ENCODE measurements at regions not wholly inside any gene's neighbourhood (a gene's known extent, or its start where the extent isn't known, plus 50 kb on each side); places are given as distances from the start of the nearest gene placed in this dataset.

DNA sequence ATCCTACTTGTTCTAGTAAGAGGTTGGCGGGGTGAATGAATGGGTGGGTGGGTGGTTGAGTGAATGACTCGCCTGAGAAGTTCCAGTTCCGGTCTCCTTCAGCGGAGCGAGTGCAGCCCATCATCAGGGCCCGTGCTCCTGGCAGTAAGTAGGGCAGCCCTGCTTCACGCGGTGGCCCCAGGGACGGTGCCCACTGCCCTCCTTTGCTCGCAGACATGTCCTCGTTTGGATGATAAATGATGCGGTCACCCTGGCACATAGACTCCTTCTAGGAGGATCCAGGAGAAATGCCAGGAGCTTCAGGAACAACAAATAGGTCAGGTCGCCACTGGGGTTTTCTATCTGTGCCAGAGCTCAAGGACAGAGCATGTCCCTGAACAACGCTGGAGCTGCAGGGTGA, 370.8 kb downstream of the CTTN start:
- in situ Hi-C loops (cut with HindIII; ENCODE audit: low pct_unique_long_range_greater_than_20kb, low sequenced_read_pairs) = no loop called here
- DNase-seq (ENCODE audit: low read depth, low spot score) = no peak

DNA sequence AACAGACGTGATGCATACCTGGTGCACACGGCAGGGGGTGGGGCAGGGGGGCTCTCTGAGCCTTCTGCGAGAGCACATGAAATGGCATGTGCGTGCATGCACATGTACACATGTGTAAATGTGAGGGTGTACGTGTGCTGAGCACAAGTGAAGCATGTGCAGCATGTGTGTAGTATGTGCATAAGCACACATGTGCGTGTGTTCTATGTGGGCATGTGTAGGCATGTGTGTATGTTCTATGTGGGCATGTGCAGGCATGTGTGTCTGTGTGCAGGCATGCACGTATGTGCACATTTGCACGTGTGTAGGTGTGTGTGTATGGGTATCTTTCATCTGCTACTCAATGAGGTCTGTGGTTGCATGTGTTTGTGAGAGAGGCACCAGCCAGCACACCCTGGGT, 371.2 kb downstream of the CTTN start:
- in situ Hi-C loops (cut with HindIII; ENCODE audit: low pct_unique_long_range_greater_than_20kb, low sequenced_read_pairs) = no loop called here
- DNase-seq (ENCODE audit: low read depth, low spot score) = no peak

- in situ Hi-C loops (cut with HindIII; ENCODE audit: low pct_unique_long_range_greater_than_20kb, low sequenced_read_pairs) = no loop called here
Observed at GRCh38 chr11:70771099-70771885, 373.0 kb downstream of the CTTN start.

DNA sequence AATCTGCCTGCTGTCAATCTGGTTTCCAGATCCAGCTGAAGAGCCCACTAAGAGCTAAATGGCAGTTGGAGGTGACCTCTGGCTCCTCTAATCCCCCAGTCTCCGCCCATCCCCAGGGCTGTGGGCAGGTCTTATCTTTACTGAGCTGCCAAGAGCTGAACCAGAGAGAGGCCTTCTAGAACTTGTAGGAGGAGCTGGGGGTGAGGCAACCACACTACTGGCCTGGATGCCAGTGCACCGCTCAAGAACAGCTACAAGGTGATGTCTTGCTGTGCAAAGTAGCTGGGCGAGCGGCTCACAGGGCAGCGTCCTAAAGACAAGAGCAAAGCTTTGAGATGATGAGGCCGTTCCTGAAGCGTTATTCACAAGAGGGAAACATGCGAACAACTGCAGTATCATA, 374.6 kb downstream of the CTTN start:
- DNase-seq (ENCODE audit: low read depth, low spot score) = no peak
- in situ Hi-C loops (cut with HindIII; ENCODE audit: low pct_unique_long_range_greater_than_20kb, low sequenced_read_pairs) = no loop called here

More at GRCh38 chr11:70771099-70771885, 373.0 kb downstream of the CTTN start:
- DNase-seq (ENCODE audit: low read depth, low spot score) = no peak

- in situ Hi-C loops (cut with HindIII; ENCODE audit: low pct_unique_long_range_greater_than_20kb, low sequenced_read_pairs) = no loop called here
- no peak for DNase-seq (ENCODE audit: low read depth, low spot score)
Observed at GRCh38 chr11:70775386-70776075, 377.2 kb downstream of the CTTN start.

DNA sequence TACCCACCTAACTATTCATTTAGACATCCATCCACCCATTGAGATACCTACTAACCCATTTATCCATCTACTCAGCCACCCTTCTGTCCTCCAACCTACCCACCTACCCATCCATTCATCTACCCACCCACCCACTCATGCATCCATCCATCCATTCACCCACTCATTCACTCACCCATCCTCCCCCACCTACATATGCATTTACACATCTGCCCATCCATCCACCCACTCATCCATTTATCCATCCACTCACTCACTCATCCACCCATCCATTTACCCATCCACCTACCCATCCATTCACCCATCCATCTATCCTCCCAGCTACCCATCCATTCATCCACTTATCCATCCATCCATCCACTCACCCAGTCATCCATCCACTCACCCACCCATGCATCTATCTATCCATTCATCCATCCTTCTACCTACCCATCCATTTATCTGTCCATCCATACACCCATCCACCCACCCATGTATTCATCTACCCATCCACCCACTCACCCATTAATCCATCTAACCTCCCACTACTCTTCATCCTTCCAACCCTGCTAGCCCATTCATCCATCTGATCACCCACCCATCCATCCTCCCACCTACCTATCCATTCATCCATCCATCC, 378.7 kb downstream of the CTTN start:
- in situ Hi-C loops (cut with HindIII; ENCODE audit: low pct_unique_long_range_greater_than_20kb, low sequenced_read_pairs) = no loop called here
- no peak for DNase-seq (ENCODE audit: low read depth, low spot score)

DNA sequence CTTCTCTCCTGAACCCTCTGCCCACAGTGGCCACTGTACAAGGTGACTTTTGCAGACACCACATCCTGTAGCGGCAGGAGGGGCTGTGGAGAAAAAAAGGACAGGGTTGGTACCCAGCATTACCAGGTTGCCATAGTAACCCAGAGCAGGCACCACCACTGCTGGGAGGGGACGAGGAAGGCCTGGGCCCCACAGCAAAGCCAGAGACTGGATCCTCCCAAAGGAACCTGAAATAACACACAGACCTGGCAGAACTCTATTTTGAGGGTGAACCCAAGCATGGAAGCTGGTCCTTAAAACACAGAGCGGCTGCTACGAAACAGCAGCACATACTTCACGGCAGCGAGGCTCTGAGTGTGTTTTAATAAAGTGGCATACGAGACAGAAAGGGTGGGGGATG, 380.6 kb downstream of the CTTN start:
- in situ Hi-C loops (cut with HindIII; ENCODE audit: low pct_unique_long_range_greater_than_20kb, low sequenced_read_pairs) = no loop called here
- DNase-seq (ENCODE audit: low read depth, low spot score) = no peak

DNA sequence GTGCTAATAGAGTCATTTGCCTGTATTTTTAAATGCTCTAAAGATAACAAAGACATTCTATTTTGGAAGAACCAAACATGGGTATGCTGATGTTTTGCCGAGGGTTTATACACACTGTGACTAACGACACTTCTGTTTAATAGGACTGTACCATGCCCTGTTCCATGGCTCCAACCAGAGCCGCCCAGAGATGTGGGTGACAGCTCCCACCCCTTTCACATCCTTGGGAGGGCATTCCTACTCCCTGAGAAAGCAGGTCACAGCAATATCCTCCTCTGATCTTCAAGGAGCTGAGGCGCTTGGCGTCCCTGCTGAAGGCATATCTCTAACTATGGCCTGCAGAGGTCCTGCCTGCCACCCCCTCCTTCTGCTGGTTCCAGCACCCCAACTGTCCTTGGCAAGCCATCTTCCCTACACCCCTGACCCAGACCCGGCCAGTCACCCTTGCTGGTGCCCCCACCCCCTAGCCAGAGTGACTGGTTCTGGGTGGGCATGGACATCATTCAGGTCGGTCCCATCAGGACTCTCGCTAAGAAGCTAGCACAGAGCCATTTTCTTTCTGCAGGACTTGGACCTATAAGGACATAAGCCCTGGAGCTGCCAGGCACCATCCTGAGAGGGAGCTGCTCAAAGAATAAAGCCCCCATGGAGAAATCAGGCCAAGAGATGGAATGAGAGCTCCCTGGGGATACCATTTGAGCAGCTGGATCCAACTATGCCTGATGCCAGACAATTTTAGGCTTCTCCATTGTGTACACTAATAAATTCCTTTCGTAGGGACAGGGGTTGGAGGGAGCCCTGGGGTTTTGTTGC, 381.3 kb downstream of the CTTN start:
- DNase-seq (ENCODE audit: low read depth, low spot score) = no peak
- in situ Hi-C loops (cut with HindIII; ENCODE audit: low pct_unique_long_range_greater_than_20kb, low sequenced_read_pairs) = no loop called here

GRCh38 chr11:70780246-70780535, 381.9 kb downstream of the CTTN start:
- no peak for DNase-seq (ENCODE audit: low read depth, low spot score)

GRCh38 chr11:70782401-70782913, 384.1 kb downstream of the CTTN start:
- in situ Hi-C loops (cut with HindIII; ENCODE audit: low pct_unique_long_range_greater_than_20kb, low sequenced_read_pairs) = no loop called here

More at GRCh38 chr11:70780246-70780535, 381.9 kb downstream of the CTTN start:
- in situ Hi-C loops (cut with HindIII; ENCODE audit: low pct_unique_long_range_greater_than_20kb, low sequenced_read_pairs) = no loop called here

GRCh38 chr11:70783356-70783755, 385.0 kb downstream of the CTTN start:
- in situ Hi-C loops (cut with HindIII; ENCODE audit: low pct_unique_long_range_greater_than_20kb, low sequenced_read_pairs) = no loop called here
- DNase-seq (ENCODE audit: low read depth, low spot score) = no peak

More at GRCh38 chr11:70782401-70782913, 384.1 kb downstream of the CTTN start:
- DNase-seq (ENCODE audit: low read depth, low spot score) = no peak

- no peak for DNase-seq (ENCODE audit: low read depth, low spot score)
- in situ Hi-C loops (cut with HindIII; ENCODE audit: low pct_unique_long_range_greater_than_20kb, low sequenced_read_pairs) = no loop called here
Observed at GRCh38 chr11:70783821-70784220, 385.5 kb downstream of the CTTN start.

- no peak for DNase-seq (ENCODE audit: low read depth, low spot score)
- in situ Hi-C loops (cut with HindIII; ENCODE audit: low pct_unique_long_range_greater_than_20kb, low sequenced_read_pairs) = no loop called here
Observed at GRCh38 chr11:70785372-70785771, 387.0 kb downstream of the CTTN start.

DNA sequence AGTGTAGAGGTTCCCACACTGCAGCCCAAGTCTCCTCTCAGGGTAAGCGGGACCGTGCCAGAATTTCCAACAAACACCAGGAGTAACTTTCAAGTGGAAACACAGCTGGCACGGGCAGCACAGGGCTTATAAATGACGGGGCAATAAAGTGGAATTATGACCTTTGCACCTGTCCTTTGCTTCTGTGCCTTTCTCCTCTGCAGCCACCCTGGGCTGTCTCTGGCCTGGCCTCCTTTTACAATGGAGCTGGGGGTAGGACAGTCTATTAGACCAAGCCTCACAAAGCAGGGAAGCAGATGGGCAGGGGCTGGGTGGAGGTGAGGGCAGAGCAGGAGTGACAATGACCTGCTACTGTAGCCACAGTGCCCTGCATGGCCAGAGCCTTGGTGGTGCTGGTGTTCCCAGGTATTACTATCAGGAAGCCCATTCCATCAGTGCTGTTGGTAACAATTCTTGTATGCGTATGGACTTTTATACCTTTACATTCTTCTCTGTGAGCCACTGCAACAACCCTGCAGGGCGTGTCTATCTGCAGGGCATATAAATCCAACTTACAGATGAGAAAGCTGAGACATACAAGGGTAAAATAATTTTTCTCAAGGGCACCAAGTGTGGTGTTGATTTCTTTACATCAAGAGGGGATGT, 387.8 kb downstream of the CTTN start:
- in situ Hi-C loops (cut with HindIII; ENCODE audit: low pct_unique_long_range_greater_than_20kb, low sequenced_read_pairs) = no loop called here

GRCh38 chr11:70788248-70789022, 390.1 kb downstream of the CTTN start:
- in situ Hi-C loops (cut with HindIII; ENCODE audit: low pct_unique_long_range_greater_than_20kb, low sequenced_read_pairs) = no loop called here
- peak; percentile 64 for DNase-seq (ENCODE audit: low read depth, low spot score)

More for the DNA sequence above, 387.8 kb downstream of the CTTN start:
- no peak for DNase-seq (ENCODE audit: low read depth, low spot score)

DNA sequence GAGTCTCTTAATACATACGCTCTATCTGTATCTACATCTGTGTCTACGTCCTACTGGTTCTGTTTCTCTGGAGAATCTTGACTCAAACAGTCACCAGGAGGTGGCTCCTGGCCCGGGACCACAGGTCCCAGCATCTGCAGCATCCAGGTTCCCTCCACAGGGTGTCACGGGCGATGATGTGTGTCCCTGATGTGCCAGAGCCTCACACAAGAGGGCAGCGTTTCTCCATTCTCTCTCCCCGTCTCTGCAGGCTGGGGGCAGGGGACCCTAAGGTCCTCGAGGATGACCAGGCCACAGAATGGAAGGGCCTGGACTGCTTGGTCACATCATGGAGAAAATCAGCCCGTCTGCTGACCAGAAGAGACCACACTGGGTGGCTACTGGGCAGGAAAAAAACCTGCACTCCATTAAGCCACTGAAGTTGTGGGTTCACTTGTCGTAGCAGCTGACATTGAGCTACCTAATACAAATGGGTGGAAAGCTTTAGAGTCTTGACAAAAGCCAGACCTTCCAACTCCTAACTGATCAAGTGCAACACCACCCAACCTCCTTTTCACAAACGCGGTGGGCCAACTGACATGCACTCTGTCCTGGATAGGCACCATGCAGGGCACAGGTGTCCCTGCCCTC, 392.5 kb downstream of the CTTN start:
- DNase-seq (ENCODE audit: low read depth, low spot score) = no peak

More for the DNA sequence above, 392.5 kb downstream of the CTTN start:
- in situ Hi-C loops (cut with HindIII; ENCODE audit: low pct_unique_long_range_greater_than_20kb, low sequenced_read_pairs) = no loop called here

Measured in SK-MEL-5 (cell line).